PFSK-1 (cell line): ENCODE measurements at regions not wholly inside any gene's neighbourhood (a gene's known extent, or its start where the extent isn't known, plus 50 kb on each side); places are given as distances from the start of the nearest gene placed in this dataset.

Experiments
- FOXP2 ChIP-seq: optimal IDR thresholded peaks from 2 replicates; pipeline ENCODE3; 2011; ENCODE audit warnings: borderline replicate concordance, control low read depth, inconsistent platforms; ENCODE audit not compliant: insufficient read depth; ENCODE audit errors: extremely low read length, extremely low read depth
- POLR2AphosphoS5 ChIP-seq: IDR thresholded peaks from 2 replicates; pipeline ENCODE4 v1.6.1; 2012; ENCODE audit warnings: low read depth, mild to moderate bottlenecking, control low read depth, low read length, moderate library complexity
- SIN3A ChIP-seq: IDR thresholded peaks from 2 replicates; pipeline ENCODE4 v1.6.1; 2012; ENCODE audit warnings: mild to moderate bottlenecking, low read length, moderate library complexity, borderline replicate concordance; ENCODE audit not compliant: insufficient read depth
- TAF1 ChIP-seq: IDR thresholded peaks from 2 replicates; pipeline ENCODE4 v1.6.1; 2012; ENCODE audit warnings: low read length, control low read depth, borderline replicate concordance; ENCODE audit not compliant: insufficient read depth
- TF ChIP-seq, protein P1 (sequence below), 2 experiments: IDR thresholded peaks; 2 replicates each; pipeline versions ENCODE4 v1.6.1 to v1.8.0; 2011 to 2012; ENCODE audit warnings: low read depth in 2 of 2, low read length in 2 of 2, control low read depth in 1 of 2, inconsistent platforms in 1 of 2, mild to moderate bottlenecking in 1 of 2, moderate library complexity in 1 of 2; ENCODE audit not compliant: insufficient read depth in 1 of 2

DNA sequence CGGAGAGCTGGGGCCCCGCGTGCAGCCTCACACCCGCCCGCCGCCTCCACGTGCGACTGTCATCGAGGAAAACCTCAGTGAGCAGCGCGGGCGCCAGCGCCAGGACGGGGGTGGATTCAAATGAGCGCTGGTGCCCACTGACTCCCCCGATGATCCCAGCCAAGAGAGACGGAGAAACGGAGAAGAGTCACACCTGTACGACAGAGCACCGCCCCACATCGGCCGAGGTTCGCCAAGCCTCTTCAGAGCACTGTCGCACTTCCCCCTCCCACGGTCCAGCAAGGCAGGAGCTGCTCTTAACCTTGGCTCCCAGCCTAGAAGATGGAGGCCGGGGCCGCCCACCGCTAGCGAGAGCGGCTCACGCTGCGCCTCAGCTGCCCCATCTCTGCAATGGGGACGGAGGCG, 130.9 kb upstream of the IQSEC1 start:
- TF ChIP-seq SIN3A = no peak
- TF ChIP-seq, protein P1, sequence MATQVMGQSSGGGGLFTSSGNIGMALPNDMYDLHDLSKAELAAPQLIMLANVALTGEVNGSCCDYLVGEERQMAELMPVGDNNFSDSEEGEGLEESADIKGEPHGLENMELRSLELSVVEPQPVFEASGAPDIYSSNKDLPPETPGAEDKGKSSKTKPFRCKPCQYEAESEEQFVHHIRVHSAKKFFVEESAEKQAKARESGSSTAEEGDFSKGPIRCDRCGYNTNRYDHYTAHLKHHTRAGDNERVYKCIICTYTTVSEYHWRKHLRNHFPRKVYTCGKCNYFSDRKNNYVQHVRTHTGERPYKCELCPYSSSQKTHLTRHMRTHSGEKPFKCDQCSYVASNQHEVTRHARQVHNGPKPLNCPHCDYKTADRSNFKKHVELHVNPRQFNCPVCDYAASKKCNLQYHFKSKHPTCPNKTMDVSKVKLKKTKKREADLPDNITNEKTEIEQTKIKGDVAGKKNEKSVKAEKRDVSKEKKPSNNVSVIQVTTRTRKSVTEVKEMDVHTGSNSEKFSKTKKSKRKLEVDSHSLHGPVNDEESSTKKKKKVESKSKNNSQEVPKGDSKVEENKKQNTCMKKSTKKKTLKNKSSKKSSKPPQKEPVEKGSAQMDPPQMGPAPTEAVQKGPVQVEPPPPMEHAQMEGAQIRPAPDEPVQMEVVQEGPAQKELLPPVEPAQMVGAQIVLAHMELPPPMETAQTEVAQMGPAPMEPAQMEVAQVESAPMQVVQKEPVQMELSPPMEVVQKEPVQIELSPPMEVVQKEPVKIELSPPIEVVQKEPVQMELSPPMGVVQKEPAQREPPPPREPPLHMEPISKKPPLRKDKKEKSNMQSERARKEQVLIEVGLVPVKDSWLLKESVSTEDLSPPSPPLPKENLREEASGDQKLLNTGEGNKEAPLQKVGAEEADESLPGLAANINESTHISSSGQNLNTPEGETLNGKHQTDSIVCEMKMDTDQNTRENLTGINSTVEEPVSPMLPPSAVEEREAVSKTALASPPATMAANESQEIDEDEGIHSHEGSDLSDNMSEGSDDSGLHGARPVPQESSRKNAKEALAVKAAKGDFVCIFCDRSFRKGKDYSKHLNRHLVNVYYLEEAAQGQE (IDR thresholded peaks at IDR 0.05; ENCODE audit: insufficient read depth in 1 of 2, low read depth in 2 of 2, low read length in 2 of 2) = no peak
- no peak for TF ChIP-seq FOXP2
- no peak for TF ChIP-seq TAF1
- TF ChIP-seq POLR2AphosphoS5 = no peak

DNA sequence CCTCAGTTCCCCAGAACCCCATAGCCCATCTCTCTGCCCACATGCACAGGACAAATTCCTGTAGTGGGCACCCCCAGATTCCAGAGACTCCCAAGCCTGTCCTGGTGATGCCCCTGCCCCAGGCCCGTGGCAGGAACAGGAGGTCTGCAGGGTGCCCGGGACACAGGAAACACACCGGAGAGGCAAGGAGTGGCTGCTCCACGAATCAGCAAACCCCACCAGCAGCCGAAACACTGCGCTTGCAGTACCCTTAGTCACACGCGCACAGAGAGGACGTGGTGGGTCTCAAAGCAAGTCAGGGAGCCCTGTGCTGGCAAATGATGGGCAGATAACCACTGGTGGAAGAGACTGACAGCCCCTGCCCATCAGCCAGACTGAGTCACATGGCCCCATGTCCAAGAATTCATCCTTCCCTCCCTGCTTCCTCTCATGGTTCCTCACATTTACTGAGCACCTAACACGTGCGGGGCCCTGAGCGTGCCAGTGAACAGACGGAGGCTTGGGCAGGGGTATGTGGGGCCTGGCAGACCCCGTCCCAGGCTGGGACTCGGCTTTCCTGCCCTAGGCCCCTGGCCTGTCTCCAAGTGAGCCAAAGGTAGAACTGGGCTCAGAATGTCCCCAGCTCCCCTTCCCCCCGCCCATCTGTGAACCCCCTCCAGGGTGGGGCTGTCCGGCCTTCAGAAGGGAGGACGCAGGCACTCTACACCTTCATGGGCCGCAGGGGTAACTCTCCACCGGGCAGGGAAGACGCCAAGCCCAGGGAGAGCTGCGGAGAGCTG, 130.4 kb upstream of the IQSEC1 start:
- TF ChIP-seq SIN3A = no peak
- no peak for TF ChIP-seq FOXP2
- no peak for TF ChIP-seq TAF1
- TF ChIP-seq POLR2AphosphoS5 = no peak
- TF ChIP-seq, protein P1 (IDR thresholded peaks at IDR 0.05; ENCODE audit: insufficient read depth in 1 of 2, low read depth in 2 of 2, low read length in 2 of 2) = no peak

DNA sequence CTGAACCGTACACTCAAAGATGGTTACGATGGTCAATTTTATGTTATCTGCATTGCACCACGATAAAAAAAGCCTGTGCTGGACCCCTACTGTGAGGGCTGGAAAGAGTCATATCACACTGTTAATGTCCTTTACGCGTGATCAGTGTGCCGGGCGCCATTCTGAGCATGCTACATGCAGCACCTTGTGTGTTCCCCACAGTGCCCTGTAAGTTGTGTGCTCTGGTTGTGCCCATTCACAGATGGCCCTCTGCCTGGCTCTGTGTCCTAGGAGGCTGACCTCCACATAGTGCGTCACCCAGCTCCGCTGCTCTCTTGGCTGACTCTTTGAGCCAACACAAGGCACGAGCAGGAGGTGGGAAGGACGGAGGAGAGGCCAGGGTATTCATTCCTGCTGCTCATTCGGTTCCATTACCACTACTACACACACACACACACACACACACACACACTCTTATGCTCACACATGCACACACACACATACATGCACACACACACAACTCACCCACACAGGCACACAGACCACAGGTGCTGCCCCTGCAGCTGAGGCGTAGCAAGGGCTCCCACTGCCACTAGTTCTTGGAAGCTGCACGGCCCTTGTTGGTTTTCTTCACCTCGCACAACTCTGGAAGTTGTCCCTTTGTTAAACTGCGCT, 129.6 kb upstream of the IQSEC1 start:
- TF ChIP-seq SIN3A = no peak
- TF ChIP-seq POLR2AphosphoS5 = no peak
- TF ChIP-seq, protein P1 (IDR thresholded peaks at IDR 0.05; ENCODE audit: insufficient read depth in 1 of 2, low read depth in 2 of 2, low read length in 2 of 2) = no peak
- no peak for TF ChIP-seq TAF1
- TF ChIP-seq FOXP2 = no peak

DNA sequence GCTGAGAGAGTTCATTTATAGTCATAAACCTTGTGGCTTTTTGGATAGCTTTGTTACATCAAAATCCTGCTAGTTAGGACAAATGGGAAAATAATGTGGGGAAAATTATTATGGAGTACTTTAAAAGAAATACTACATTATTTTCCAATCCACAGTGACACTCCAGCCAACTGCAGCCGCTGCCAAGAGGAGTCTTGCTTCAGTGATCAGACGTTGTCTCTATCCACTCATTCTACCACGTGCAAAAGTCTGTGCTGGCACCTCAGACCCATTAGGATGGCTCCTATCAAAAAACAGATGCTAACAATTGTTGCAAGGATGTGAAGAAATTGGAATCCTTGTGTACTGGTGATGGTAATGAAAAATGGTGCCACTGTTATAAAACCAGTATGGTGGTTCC, 128.6 kb upstream of the IQSEC1 start:
- TF ChIP-seq TAF1 (no peak), POLR2AphosphoS5 (no peak), FOXP2 (no peak), SIN3A (no peak)
- TF ChIP-seq, protein P1 (IDR thresholded peaks at IDR 0.05; ENCODE audit: insufficient read depth in 1 of 2, low read depth in 2 of 2, low read length in 2 of 2) = no peak
